CD4-positive, alpha-beta T cell (primary cell): ENCODE measurements at regions not wholly inside any gene's neighbourhood (a gene's known extent, or its start where the extent isn't known, plus 50 kb on each side); places are given as distances from the start of the nearest gene placed in this dataset.
"Not testable (repeated sequence)": the region's sequence is repeated elsewhere in the genome, so short reads cannot be mapped to it uniquely, and the experiment has no call there.

Experiments
- ATAC-seq: fragments of 200-7000 bp; cut with Tn5 transposase; one replicate; pipeline ENCODE4 v1.10.0; 2022; ENCODE audit warnings: mild to moderate bottlenecking; ENCODE audit not compliant: poor library complexity
- CTCF ChIA-PET: fragments of 350-600 bp; sonication (Branson Sonifier 250); formaldehyde crosslinking; loops from one replicate; lab custom pipeline; 2021; ENCODE audit warnings: antibody characterized with exemption, inconsistent platforms; lab: Charles Lee
- POLR2A ChIA-PET: fragments of 350-600 bp; sonication (Branson Sonifier 250); formaldehyde crosslinking; loops from one replicate; lab custom pipeline; 2021; ENCODE audit warnings: antibody characterized with exemption, inconsistent platforms; lab: Charles Lee
- DNase-seq, 14 experiments: peaks; one replicate each; pipeline ENCODE4 v3.0.0-alpha.2; 2013 to 2020; ENCODE audit warnings: mixed read lengths in 2 of 14
- H3K27ac ChIP-seq, 2 donors: one replicate each; pipeline versions ENCODE4 v1.5.1 to v1.7.0; 2013; ENCODE audit warnings: low read length in 2 of 2, low read depth in 1 of 2, mild to moderate bottlenecking in 1 of 2
- H3K27me3 ChIP-seq, 2 experiments: 1 replicate in 1 of 2; 2 replicates in 1 of 2; pipeline versions ENCODE4 v1.6.1 to v1.7.0; 2013; ENCODE audit warnings: low read length in 2 of 2, control low read depth in 1 of 2, mild to moderate bottlenecking in 1 of 2, moderate library complexity in 1 of 2; ENCODE audit not compliant: insufficient read depth in 2 of 2, control insufficient read depth in 1 of 2
- H3K36me3 ChIP-seq: one replicate; pipeline ENCODE4 v1.6.1; 2013; ENCODE audit warnings: low read length, control low read depth; ENCODE audit not compliant: insufficient read depth
- H3K4me1 ChIP-seq: one replicate; pipeline ENCODE4 v1.6.1; 2013; ENCODE audit warnings: low read length, control low read depth; ENCODE audit not compliant: insufficient read depth
- H3K4me3 ChIP-seq: one replicate; pipeline ENCODE4 v1.5.1; 2013; ENCODE audit warnings: mild to moderate bottlenecking, low read length, moderate library complexity
- H3K9me3 ChIP-seq, 2 experiments: 1 replicate in 1 of 2; 2 replicates in 1 of 2; pipeline versions ENCODE4 v1.6.1 to v1.7.0; 2013; ENCODE audit warnings: low read length in 2 of 2, mild to moderate bottlenecking in 2 of 2, control low read depth in 1 of 2, moderate library complexity in 1 of 2; ENCODE audit not compliant: control insufficient read depth in 1 of 2, insufficient read depth in 1 of 2
- H3K27ac Mint-ChIP-seq: one replicate; pipeline ENCODE4 v1.8.0; 2020; ENCODE audit warnings: mixed read lengths
- H3K27me3 Mint-ChIP-seq: one replicate; pipeline ENCODE4 v1.8.0; 2021; ENCODE audit warnings: mixed read lengths
- H3K36me3 Mint-ChIP-seq: one replicate; pipeline ENCODE4 v1.8.0; 2021; ENCODE audit warnings: low read depth, mixed read lengths
- H3K4me1 Mint-ChIP-seq: one replicate; pipeline ENCODE4 v1.8.0; 2021; ENCODE audit warnings: low read depth, mixed read lengths
- H3K4me3 Mint-ChIP-seq: one replicate; pipeline ENCODE4 v1.8.0; 2020; ENCODE audit warnings: mild to moderate bottlenecking, mixed read lengths
- H3K9me3 Mint-ChIP-seq: one replicate; pipeline ENCODE4 v1.8.0; 2020; ENCODE audit warnings: mixed read lengths
- intact Hi-C, 2 experiments: fragments of 100-400 bp; cut with DNase I in 1 of 2; cut with micrococcal nuclease in 1 of 2; formaldehyde crosslinking; loops; one replicate each; pipeline versions ENCODE4 v1.15.1 to v1.9.0; 2023 to 2025; cut with DNase I, micrococcal nuclease
- TF ChIP-seq, protein P1 (sequence below): fragments of 200-600 bp; IDR thresholded peaks from one replicate; pipeline ENCODE4 v1.8.0; 2022; ENCODE audit warnings: antibody characterized with exemption, mild to moderate bottlenecking

DNA sequence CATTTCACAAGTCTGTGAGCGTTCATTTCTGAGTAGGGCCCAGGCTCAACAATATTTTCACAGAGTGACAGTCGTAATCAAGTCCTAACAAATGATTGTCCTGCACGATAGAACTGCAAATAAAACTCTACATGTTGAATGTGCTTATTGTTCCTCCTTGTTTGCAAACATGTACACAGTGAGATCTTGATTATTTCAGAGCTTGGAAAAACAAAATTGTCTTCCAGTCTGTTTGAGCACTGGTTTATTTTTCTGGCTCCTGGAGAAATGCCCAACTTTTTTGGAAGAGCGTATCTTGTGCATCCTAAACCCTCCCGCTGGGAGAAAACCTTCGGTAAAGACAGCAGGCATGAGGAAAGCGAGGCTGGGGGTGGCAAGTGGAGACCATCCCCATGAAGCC lies 91.1 kb downstream of the TEX36 start:
- intact Hi-C loops = no loop called here
- H3K9me3 ChIP-seq = peaks cover 4 to 12% of the 10 kb centered on the region in 2 experiments
- H3K4me3 ChIP-seq = no peak overlapping the region
- H3K4me1 Mint-ChIP-seq = no peaks in the 10 kb centered on the region
- peaks cover 15% of the 10 kb centered on the region for H3K9me3 Mint-ChIP-seq
- no peaks in the 10 kb centered on the region for H3K36me3 ChIP-seq
- no peak overlapping the region for H3K27ac Mint-ChIP-seq
- TF ChIP-seq, protein P1, sequence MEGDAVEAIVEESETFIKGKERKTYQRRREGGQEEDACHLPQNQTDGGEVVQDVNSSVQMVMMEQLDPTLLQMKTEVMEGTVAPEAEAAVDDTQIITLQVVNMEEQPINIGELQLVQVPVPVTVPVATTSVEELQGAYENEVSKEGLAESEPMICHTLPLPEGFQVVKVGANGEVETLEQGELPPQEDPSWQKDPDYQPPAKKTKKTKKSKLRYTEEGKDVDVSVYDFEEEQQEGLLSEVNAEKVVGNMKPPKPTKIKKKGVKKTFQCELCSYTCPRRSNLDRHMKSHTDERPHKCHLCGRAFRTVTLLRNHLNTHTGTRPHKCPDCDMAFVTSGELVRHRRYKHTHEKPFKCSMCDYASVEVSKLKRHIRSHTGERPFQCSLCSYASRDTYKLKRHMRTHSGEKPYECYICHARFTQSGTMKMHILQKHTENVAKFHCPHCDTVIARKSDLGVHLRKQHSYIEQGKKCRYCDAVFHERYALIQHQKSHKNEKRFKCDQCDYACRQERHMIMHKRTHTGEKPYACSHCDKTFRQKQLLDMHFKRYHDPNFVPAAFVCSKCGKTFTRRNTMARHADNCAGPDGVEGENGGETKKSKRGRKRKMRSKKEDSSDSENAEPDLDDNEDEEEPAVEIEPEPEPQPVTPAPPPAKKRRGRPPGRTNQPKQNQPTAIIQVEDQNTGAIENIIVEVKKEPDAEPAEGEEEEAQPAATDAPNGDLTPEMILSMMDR = no peak
- H3K4me1 ChIP-seq = no peaks in the 10 kb centered on the region
- peaks cover 15% of the 10 kb centered on the region for H3K27me3 Mint-ChIP-seq
- ChIA-PET CTCF (no interaction called here), POLR2A (no interaction called here)
- no peaks in the 10 kb centered on the region for H3K27me3 ChIP-seq
- ATAC-seq = no peak
- H3K27ac ChIP-seq = no peak overlapping the region
- DNase-seq = no peak
- H3K4me3 Mint-ChIP-seq = no peak overlapping the region
- no peaks in the 10 kb centered on the region for H3K36me3 Mint-ChIP-seq

- ATAC-seq, CTCF ChIA-PET, H3K36me3 Mint-ChIP-seq, H3K4me3 ChIP-seq, H3K4me1 Mint-ChIP-seq, H3K27me3 ChIP-seq, H3K36me3 ChIP-seq, H3K4me1 ChIP-seq, DNase-seq, intact Hi-C loops, H3K27ac ChIP-seq, H3K27ac Mint-ChIP-seq, H3K9me3 ChIP-seq, POLR2A ChIA-PET, H3K9me3 Mint-ChIP-seq, H3K4me3 Mint-ChIP-seq: not testable (repeated sequence)
- peaks cover 17% of the 10 kb centered on the region for H3K27me3 Mint-ChIP-seq
Measured at GRCh38 chr10:125588738-125589137, 94.2 kb downstream of the TEX36 start.

DNA sequence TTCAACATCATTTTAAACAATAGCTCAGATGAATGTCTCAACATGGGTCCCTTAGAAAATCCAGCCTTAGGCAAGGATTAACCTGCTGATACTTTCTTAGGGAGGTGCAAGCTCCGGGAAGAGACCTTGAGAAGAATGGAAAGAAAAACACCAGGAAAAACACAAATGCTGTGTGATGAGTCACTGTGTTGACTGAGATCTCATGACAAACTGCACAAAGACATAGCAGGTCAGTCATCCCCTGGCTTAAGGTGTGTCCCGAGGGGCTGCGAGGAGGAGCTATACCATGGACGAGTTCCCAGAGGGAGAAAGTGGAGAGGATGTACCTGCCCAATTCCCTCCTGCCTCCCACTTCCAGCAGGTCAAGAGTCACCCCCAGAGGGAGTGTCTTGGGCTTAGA lies 98.0 kb downstream of the TEX36 start:
- ATAC-seq (no peak), DNase-seq (no peak)
- TF ChIP-seq, protein P1 = no peak
- intact Hi-C loops = no loop called here
- Mint-ChIP-seq H3K36me3 (no peaks in the 10 kb centered on the region), H3K27me3 (peaks cover 4% of the 10 kb centered on the region), H3K9me3 (peaks cover 5% of the 10 kb centered on the region), H3K4me3 (no peak overlapping the region), H3K27ac (no peak overlapping the region), H3K4me1 (no peaks in the 10 kb centered on the region)
- Histone ChIP-seq H3K27ac (no peak overlapping the region), H3K27me3 (no peaks in the 10 kb centered on the region), H3K36me3 (no peaks in the 10 kb centered on the region), H3K4me1 (no peaks in the 10 kb centered on the region), H3K9me3 (peaks cover 0 to 5% of the 10 kb centered on the region in 2 experiments), H3K4me3 (no peak overlapping the region)
- CTCF ChIA-PET = no interaction called here
- POLR2A ChIA-PET = no interaction called here

DNA sequence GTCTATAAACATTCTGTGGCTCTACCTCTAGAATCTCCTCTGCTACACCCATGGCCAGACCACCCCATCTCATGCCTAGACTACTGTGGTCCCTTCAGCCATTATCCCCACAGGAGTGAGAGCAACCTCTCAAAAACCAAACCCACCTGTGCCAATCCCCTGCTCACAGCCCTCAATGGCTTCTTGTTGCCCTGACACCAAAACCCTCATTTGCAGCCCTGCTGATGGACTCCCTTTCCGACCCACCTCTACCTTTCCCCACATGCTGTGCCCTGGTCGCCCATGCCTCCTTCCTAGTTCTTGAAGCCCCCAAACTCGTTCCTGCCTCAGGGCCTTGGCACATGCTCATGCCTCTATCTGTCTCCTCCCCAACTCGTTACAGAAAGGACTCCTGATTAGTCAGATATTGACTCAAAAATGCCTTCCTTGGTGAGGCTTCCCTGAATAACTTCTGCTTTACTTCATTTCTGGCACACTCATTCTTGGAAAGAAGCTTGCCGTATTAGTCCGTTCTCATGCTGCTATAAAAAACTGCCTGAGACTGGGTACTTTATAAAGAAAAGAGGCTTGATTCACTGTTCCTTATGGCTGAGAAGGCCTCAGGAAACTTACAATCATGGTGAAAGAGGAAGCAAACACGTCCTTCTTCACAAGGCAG lies 104.2 kb downstream of the TEX36 start:
- ChIA-PET CTCF (no interaction called here), POLR2A (no interaction called here)
- no peaks in the 10 kb centered on the region for H3K4me1 ChIP-seq
- peaks cover 0 to 4% of the 10 kb centered on the region in 2 experiments for H3K27me3 ChIP-seq
- no peak for ATAC-seq
- intact Hi-C loops = no loop called here
- Mint-ChIP-seq H3K27me3 (no peaks in the 10 kb centered on the region), H3K4me3 (no peak overlapping the region), H3K36me3 (no peaks in the 10 kb centered on the region), H3K9me3 (no peaks in the 10 kb centered on the region), H3K27ac (no peak overlapping the region), H3K4me1 (no peaks in the 10 kb centered on the region)
- TF ChIP-seq, protein P1 = no peak
- no peak for DNase-seq
- no peak overlapping the region for H3K4me3 ChIP-seq
- peaks cover 0 to 7% of the 10 kb centered on the region in 2 experiments for H3K9me3 ChIP-seq
- H3K27ac ChIP-seq = no peak overlapping the region
- no peaks in the 10 kb centered on the region for H3K36me3 ChIP-seq
